Activated CD8-positive, alpha-beta T cell treated with anti-CD3 and anti-CD28 coated beads, Interleukin-2, amount 10 ng/mL, durations not matched to agents 7 days and 5 days (primary cell): ENCODE measurements at regions not wholly inside any gene's neighbourhood (a gene's known extent, or its start where the extent isn't known, plus 50 kb on each side); places are given as distances from the start of the nearest gene placed in this dataset.
"Not testable (repeated sequence)": the region's sequence is repeated elsewhere in the genome, so short reads cannot be mapped to it uniquely, and the experiment has no call there.

ENCODE experiments used
- ATAC-seq: fragments of 150-1000 bp; cut with Tn5 transposase; one replicate; pipeline ENCODE4 v1.10.0; 2021; ENCODE audit warnings: moderate library complexity
- CTCF ChIA-PET: fragments of 350-600 bp; sonication (Branson Sonifier 250); formaldehyde crosslinking; loops from one replicate; lab custom pipeline; 2021; ENCODE audit warnings: antibody characterized with exemption; lab: Charles Lee
- POLR2A ChIA-PET: fragments of 350-600 bp; sonication (Branson Sonifier 250); formaldehyde crosslinking; loops from one replicate; lab custom pipeline; 2021; ENCODE audit warnings: antibody characterized with exemption; lab: Charles Lee
- DNase-seq: peaks from one replicate; pipeline ENCODE4 v3.0.0-alpha.2; 2020
- H3K27ac Mint-ChIP-seq: one replicate; pipeline ENCODE4 v1.8.0; 2021; ENCODE audit warnings: mild to moderate bottlenecking, mixed read lengths
- H3K27me3 Mint-ChIP-seq: one replicate; pipeline ENCODE4 v1.8.0; 2021; ENCODE audit warnings: low read depth, mixed read lengths
- H3K36me3 Mint-ChIP-seq: one replicate; pipeline ENCODE4 v1.8.0; 2021; ENCODE audit warnings: low read depth, mixed read lengths
- H3K4me1 Mint-ChIP-seq: one replicate; pipeline ENCODE4 v1.8.0; 2021; ENCODE audit warnings: low read depth, mixed read lengths
- H3K4me3 Mint-ChIP-seq: one replicate; pipeline ENCODE4 v1.8.0; 2021; ENCODE audit warnings: mild to moderate bottlenecking, mixed read lengths
- H3K9me3 Mint-ChIP-seq: one replicate; pipeline ENCODE4 v1.8.0; 2022; ENCODE audit warnings: mixed read lengths; ENCODE audit not compliant: insufficient read depth

DNA sequence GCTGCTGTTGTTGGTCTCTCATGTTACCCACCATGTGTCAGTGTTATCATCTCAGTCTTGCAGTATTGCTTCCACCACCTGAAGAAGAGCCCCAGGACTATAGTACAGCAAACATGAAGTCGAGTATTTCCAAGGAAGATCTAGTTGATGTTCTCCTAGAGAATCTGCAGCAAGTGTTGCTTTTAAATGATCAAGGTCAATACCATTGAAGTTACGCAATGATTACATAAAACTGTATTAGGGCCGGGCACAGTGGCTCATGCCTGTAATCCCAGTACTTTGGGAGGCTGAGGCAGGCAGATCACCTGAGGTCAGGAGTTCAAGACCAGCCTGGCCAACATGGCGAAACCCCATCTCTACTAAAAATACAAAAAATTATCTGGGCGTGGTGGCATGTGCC, 173.9 kb downstream of the TJP1 start:
- ATAC-seq, H3K36me3 Mint-ChIP-seq, DNase-seq, H3K4me1 Mint-ChIP-seq, H3K4me3 Mint-ChIP-seq, POLR2A ChIA-PET, H3K27me3 Mint-ChIP-seq, H3K27ac Mint-ChIP-seq, CTCF ChIA-PET: not testable (repeated sequence)
- H3K9me3 Mint-ChIP-seq = peaks cover 10% of the 10 kb centered on the region

DNA sequence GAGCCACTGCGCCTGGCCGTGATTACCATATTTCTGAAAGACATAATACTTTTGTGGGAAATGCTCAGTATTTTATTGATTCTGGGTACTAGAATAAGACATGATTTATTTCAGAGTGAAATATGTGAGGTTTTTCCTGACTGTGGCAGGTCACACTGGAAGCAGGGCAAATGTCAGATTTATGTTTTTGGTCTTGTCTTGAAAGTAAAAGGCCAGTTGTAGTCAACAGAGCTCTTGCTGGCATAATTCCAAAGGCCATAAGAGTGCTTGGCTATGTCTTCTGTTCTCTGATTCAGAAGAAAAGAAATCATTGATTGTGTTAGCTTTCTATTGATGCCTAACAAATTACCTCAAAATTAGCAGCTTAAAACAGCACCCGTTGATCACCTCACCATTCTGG, 176.4 kb downstream of the TJP1 start:
- ATAC-seq = no peak
- no peaks in the 10 kb centered on the region for H3K4me1 Mint-ChIP-seq
- no peaks in the 10 kb centered on the region for H3K27me3 Mint-ChIP-seq
- H3K4me3 Mint-ChIP-seq = no peak overlapping the region
- DNase-seq = no peak
- H3K27ac Mint-ChIP-seq = no peak overlapping the region
- ChIA-PET POLR2A (no interaction called here), CTCF (no interaction called here)
- H3K36me3 Mint-ChIP-seq = no peaks in the 10 kb centered on the region
- peaks cover 10% of the 10 kb centered on the region for H3K9me3 Mint-ChIP-seq

DNA sequence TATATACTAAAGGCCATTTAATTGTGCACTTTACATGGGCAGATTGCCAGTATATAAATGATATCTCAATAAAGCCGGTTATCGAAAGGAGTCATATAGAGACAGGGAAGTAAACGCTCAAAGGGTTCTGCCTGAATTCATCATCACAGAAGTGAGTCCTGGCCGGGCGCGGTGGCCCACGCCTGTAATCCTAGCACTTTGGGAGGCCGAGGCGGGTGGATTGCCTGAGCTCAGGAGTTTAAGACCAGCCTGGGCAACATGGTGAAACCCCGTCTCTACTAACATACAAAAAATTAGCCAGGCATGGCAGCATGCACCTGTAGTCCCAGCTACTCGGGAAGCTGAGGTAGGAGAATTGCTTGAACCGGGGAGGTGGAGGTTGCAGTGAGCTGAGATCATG, 177.9 kb downstream of the TJP1 start:
- H3K4me1 Mint-ChIP-seq, DNase-seq, H3K4me3 Mint-ChIP-seq, H3K9me3 Mint-ChIP-seq, H3K27me3 Mint-ChIP-seq, ATAC-seq, POLR2A ChIA-PET, CTCF ChIA-PET, H3K36me3 Mint-ChIP-seq, H3K27ac Mint-ChIP-seq: not testable (repeated sequence)

DNA sequence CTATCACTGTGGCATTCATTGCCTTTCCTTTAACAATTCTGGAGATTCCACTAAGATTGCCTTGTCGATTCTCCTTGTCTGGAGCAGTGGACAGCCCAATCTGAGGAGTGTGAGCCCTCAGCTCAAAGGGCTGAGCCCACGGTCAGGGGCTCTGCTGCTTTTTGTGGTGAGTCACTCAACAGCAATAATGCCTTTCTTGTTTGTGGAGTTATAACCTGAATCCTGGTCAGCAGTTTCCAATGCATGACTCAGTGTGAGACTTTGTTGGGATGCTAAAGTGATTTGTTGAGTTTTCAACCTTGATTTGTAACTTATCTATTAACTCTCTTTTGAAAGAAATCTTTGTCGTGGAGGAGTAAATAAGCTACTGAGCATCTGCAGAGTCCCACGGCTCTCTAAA, 183.5 kb downstream of the TJP1 start:
- CTCF ChIA-PET = no interaction called here

DNA sequence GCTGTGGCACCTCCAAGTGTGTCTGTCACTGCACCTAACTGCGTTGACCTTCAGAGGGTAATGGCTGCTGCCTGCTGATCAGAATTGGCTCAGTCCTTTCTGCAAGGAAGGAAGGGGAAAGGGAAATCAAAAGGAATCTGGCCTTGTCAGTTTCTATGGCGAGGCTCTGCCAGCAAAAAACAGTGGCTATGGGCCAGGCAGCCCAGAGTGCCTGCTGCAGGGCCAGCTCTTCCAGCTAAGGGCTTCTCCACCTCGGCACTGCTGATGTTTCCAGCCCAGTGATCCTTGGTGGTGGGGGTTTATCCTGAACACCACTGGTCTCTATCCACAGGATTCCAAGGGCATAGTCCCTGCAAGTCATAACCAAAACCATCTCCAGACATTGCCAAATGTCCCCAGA, 184.3 kb downstream of the TJP1 start:
- no peaks in the 10 kb centered on the region for H3K27me3 Mint-ChIP-seq
- DNase-seq = no peak
- ChIA-PET POLR2A (no interaction called here), CTCF (no interaction called here)
- no peak overlapping the region for H3K4me3 Mint-ChIP-seq
- no peaks in the 10 kb centered on the region for H3K9me3 Mint-ChIP-seq
- no peaks in the 10 kb centered on the region for H3K4me1 Mint-ChIP-seq
- H3K27ac Mint-ChIP-seq = no peak overlapping the region
- no peaks in the 10 kb centered on the region for H3K36me3 Mint-ChIP-seq
- no peak for ATAC-seq

More for the DNA sequence above, 183.5 kb downstream of the TJP1 start:
- no peaks in the 10 kb centered on the region for H3K36me3 Mint-ChIP-seq
- H3K27me3 Mint-ChIP-seq = no peaks in the 10 kb centered on the region
- no peak overlapping the region for H3K4me3 Mint-ChIP-seq
- DNase-seq (no peak), ATAC-seq (no peak)
- H3K4me1 Mint-ChIP-seq = no peaks in the 10 kb centered on the region
- H3K9me3 Mint-ChIP-seq = no peaks in the 10 kb centered on the region
- no peak overlapping the region for H3K27ac Mint-ChIP-seq
- POLR2A ChIA-PET = no interaction called here

DNA sequence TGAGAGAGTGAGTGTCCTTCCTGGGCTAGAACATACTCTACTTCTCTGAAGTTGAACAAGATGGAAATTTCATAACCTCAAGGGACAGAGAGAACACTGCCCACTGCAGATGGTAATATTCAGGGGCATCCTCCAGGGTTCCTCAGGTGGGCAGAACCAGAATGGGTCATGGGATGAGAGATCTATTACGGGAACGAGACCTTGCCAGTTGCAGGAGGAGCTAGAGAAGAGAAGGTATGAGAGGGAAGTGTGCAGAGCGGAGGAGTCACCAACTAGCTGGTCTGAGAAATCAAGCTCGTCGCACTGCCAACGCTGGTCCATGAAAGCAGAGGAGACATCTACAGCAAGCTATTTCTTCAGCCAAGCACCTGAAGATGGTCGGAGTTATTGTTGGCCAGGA, 184.7 kb downstream of the TJP1 start:
- no peak for DNase-seq
- Mint-ChIP-seq H3K9me3 (no peaks in the 10 kb centered on the region), H3K4me1 (no peaks in the 10 kb centered on the region), H3K36me3 (no peaks in the 10 kb centered on the region), H3K4me3 (no peak overlapping the region), H3K27me3 (no peaks in the 10 kb centered on the region), H3K27ac (no peak overlapping the region)
- ChIA-PET POLR2A (no interaction called here), CTCF (no interaction called here)
- ATAC-seq = no peak

DNA sequence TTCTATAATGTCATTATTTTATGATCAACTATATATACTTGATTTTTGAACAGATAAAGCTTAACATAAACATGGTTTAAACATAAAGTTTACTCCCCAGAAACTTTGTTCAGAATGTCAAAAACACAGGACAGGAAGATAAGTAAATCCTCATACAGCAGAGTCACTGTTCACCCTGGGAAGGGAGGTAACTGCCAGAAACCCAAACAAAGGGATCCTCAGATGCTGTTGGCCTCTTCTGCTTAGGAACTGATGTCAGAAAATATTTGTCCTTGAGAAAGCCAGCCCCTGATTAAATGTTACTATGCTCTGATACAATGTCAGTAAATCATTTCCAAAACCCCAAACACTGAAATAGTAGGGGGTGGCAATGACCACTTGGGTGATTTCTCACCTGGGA, 185.3 kb downstream of the TJP1 start:
- Mint-ChIP-seq H3K27me3 (no peaks in the 10 kb centered on the region), H3K36me3 (no peaks in the 10 kb centered on the region), H3K4me1 (no peaks in the 10 kb centered on the region), H3K4me3 (no peak overlapping the region), H3K9me3 (no peaks in the 10 kb centered on the region), H3K27ac (no peak overlapping the region)
- POLR2A ChIA-PET = no interaction called here
- CTCF ChIA-PET = no interaction called here
- no peak for ATAC-seq
- DNase-seq = no peak

DNA sequence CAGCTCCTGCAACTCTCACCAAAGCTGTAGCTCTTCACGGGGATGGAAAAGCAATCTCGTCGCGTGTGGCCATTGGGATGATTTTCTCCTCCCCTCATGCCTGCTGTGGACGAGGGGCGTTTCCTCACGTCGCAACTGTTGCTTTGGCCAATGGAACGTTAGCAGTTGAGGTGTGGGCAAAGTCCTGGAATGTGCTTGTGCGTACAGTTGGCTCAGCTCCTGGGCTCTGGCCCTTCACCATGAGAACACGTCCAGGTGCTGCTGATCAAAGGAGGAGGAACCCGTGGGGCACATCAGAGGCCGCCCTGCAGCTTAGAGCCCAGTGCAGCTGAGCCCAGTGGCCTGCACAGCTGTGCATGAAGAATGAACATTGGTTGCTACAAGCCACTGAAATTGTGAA, 186.1 kb downstream of the TJP1 start:
- DNase-seq (no peak), ATAC-seq (no peak)
- H3K9me3 Mint-ChIP-seq = no peaks in the 10 kb centered on the region
- CTCF ChIA-PET = no interaction called here
- no peaks in the 10 kb centered on the region for H3K27me3 Mint-ChIP-seq
- no peaks in the 10 kb centered on the region for H3K4me1 Mint-ChIP-seq
- POLR2A ChIA-PET = no interaction called here
- H3K27ac Mint-ChIP-seq = no peak overlapping the region
- no peaks in the 10 kb centered on the region for H3K36me3 Mint-ChIP-seq
- no peak overlapping the region for H3K4me3 Mint-ChIP-seq

DNA sequence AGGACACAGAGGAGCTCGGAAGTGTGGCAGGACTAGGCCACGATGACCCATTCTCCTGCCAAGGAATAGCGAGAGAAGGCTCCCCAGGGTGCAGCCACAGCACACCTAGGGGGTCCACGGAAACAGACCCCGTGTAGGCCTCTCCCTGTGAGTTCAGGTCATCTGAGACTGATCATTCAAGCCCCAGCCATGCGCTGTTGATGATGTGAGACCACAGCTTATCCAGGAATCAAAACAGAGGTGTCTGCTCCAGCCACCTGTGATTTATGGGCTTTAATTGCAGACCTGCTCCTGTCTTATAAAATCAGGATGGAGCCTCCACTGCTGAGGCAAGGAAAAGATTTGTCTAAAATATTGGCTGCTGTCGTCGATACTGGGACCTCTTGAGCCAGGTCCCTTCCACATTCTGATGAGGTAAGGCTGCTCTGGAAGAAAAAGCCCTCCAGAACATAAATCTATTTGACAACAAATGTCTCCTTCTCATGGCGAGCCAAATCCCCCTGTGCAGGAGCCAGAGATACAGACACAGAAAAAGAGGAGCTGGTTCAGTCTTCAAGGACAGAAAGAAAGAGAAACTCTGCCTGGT, 186.7 kb downstream of the TJP1 start:
- POLR2A ChIA-PET = no interaction called here
- ATAC-seq = no peak
- CTCF ChIA-PET = no interaction called here

DNA sequence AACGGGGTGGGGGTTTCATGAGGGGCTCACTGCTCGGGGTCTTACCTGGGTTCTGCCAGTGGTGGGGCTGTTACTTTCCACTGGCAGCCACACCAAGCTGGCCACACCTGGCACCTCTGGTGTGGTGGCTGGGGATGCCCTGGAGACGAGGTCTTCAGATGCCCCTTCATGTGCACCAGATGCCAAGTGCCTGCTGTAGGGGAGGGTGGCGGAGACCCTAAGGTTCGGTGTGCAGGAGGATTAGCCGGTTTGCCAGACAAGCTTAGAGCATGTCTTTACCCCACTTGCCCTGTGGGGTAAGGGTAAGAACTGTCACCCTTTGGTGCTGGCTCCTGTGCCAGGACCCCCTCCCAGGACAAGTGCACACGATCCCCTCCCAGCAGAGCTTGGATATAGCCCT, 188.3 kb downstream of the TJP1 start:
- no peak for ATAC-seq
- no peaks in the 10 kb centered on the region for H3K4me1 Mint-ChIP-seq
- no peaks in the 10 kb centered on the region for H3K36me3 Mint-ChIP-seq
- CTCF ChIA-PET = no interaction called here
- POLR2A ChIA-PET = no interaction called here
- no peak overlapping the region for H3K27ac Mint-ChIP-seq
- no peak for DNase-seq
- H3K9me3 Mint-ChIP-seq = no peaks in the 10 kb centered on the region
- no peaks in the 10 kb centered on the region for H3K27me3 Mint-ChIP-seq
- no peak overlapping the region for H3K4me3 Mint-ChIP-seq

More for the DNA sequence above, 186.7 kb downstream of the TJP1 start:
- Mint-ChIP-seq H3K4me1 (no peaks in the 10 kb centered on the region), H3K9me3 (no peaks in the 10 kb centered on the region), H3K27me3 (no peaks in the 10 kb centered on the region), H3K4me3 (no peak overlapping the region), H3K27ac (no peak overlapping the region), H3K36me3 (no peaks in the 10 kb centered on the region)
- DNase-seq = no peak

DNA sequence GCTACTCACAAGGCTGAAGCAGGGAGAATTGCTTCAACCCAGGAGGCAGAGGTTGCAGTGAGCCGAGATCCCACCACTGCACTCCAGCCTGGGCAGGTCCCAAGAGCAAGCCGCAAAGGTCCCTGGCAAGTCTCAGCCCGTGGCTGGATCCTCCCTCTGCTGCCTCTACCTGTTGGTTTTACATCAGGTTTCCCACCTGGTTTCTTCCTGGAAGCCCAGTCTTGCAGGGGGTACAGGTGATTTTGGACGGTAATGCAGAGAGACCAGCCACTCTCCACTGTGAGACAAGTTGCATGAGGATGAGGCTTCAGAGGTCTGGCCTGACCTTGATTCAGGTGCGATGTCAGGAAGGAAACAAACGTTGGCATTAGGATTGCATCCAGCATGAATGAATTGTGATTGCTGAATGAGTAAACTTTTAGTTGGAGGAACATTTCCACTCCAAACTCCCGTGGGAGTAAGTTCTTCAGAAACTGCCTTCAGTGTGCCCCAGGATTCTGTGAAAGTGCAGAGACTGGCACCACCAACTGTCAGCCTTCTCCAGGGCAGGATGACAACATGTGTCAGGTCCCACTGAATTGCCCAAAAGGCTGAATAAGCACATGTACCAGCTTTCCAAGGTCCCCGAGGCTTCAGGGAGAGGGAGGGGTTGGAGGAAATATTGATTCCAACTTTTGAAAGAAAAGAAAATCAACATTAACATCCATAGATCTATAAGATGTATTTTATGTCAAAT, 189.4 kb downstream of the TJP1 start:
- CTCF ChIA-PET = no interaction called here
- POLR2A ChIA-PET = no interaction called here
- H3K27ac Mint-ChIP-seq = no peak overlapping the region

DNA sequence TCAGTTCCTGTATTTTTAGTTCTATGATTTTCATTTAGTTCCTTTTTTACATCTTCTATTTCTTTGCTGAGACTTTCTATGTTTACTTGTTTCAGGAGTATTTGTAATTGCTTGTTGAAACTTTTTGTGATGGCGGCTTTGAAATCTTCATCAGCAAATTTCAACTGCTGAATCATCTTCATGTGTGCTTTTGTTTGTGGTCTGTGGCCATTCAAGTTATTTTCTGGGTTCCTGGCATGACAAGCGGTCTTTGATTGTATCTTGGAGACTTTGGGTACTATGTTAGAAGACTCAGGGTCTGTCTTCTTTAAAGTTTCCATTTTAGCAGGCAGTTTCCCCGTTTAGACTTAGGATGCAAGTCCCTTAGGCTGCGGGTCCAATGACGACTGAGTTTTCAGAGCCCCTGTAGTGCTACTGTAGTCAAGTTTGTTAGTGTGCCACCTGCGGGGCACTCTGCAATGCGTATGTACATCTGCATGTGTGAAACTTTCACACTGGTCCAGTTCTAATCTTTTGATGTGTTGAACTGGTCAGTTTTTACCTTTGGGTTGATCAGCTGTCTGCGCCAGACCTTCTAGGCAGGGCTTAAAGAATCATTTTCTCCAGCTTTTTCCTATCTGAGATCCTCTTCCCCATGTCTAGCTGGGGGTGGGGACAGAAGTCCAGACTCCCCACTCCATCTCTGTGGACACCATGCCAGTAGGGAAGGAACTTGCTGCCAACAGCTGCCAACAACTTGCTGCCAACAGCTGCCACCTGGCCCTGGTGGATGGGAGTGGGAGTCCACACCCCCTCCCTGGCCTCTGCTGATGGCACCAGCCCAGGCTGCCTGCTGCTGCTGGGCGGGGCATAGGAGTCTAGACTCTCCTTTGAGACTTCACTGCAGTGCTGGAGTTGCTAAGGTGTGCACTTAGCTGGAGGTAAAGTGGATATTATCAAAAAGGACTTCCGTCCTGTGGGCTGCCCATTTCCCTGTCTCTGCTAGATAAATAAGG, 190.9 kb downstream of the TJP1 start:
- Mint-ChIP-seq H3K9me3 (no peaks in the 10 kb centered on the region), H3K4me3 (no peak overlapping the region), H3K4me1 (no peaks in the 10 kb centered on the region), H3K27ac (no peak overlapping the region), H3K36me3 (no peaks in the 10 kb centered on the region), H3K27me3 (no peaks in the 10 kb centered on the region)
- ChIA-PET POLR2A (no interaction called here), CTCF (no interaction called here)
- ATAC-seq (no peak), DNase-seq (no peak)

More for the DNA sequence above, 189.4 kb downstream of the TJP1 start:
- Mint-ChIP-seq H3K36me3 (no peaks in the 10 kb centered on the region), H3K9me3 (no peaks in the 10 kb centered on the region), H3K4me1 (no peaks in the 10 kb centered on the region), H3K4me3 (no peak overlapping the region), H3K27me3 (no peaks in the 10 kb centered on the region)
- ATAC-seq (no peak), DNase-seq (no peak)
